ENCODE measurements at regions not wholly inside any gene's neighbourhood (a gene's known extent, or its start where the extent isn't known, plus 50 kb on each side); places are given as distances from the start of the nearest gene placed in this dataset.

- 8 to 95% (median 82%) methylated on average over 2 to 11 of the region's 13 CpGs for WGBS, 10 experiments
- peak in 1 of 8 experiments; percentile 58 for ATAC-seq (replicated peaks in 6 of 8)
- in situ Hi-C loops (cut with MboI; ENCODE audit: low pct_unique_long_range_greater_than_20kb in 2 of 9, low sequenced_read_pairs in 9 of 9, unreplicated experiment in 9 of 9) = loop anchor here in 1 of 9 experiments (25.0 kb wide), 1 partner anchor 238 kb away; no protein-coding TSS in a partner anchor
- Histone ChIP-seq H3K27ac (no peak overlapping the region), H3K4me3 (no peak overlapping the region), H3K4me1 (replicated peaks in 1 of 2) (no peaks in the 10 kb centered on the region)
These were observed 90.1 kb downstream of the ANKRD10 start for GRCh38 chr13:110824702-110825300.

DNA sequence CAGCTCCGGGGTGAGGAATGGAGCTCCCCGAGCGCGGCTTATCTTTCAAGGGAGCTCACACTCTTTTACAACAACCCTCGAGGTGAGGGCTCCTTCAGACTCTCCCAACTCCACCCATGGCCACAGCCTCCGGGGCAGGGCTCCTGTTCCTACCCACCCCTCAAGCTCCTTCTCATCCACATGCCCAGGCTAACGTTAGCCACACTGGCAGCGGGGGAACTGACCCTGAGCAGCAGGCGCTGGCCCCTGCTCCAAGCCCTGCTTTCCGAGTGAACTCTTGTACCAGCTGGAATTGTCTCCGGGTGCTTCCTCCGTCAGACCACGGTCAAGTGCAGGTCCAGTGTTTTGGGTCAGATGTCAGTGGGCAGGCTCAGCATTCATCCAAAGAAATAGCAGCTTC, 89.4 kb downstream of the ANKRD10 start:
- Histone ChIP-seq H3K4me3 (no peak overlapping the region), H3K4me1 (replicated peaks in 1 of 2) (no peaks in the 10 kb centered on the region), H3K27ac (no peak overlapping the region)
- WGBS, 10 experiments = 20 to 89% (median 76%) methylated on average over 1 to 11 of the region's 13 CpGs; no CpG with 5 or more reads in 4 of the 10 experiments
- in situ Hi-C loops (cut with MboI; ENCODE audit: low pct_unique_long_range_greater_than_20kb in 2 of 9, low sequenced_read_pairs in 9 of 9, unreplicated experiment in 9 of 9) = no loop called here
- ATAC-seq (replicated peaks in 6 of 8) = no peak

DNA sequence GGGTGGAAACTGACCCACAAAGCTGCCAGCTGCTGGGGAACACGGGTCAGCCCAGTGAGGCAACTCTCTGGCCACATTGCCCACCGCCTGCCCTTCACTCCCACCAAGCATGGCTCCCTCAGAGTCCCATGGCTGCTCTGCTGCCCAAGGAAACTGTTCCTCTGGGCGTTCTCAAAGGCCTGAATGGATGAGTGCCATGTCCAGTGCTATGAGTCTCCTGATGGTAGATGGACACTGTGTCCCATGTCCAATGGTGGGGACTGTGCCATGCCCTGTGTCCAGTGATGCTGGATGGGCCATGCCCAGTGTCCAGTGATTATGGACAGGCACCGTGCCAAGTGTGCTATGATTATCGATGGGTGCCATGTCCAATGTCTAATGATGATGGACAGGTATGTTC, 88.8 kb downstream of the ANKRD10 start:
- H3K4me1 ChIP-seq (replicated peaks in 1 of 2) = no peaks in the 10 kb centered on the region
- no peak overlapping the region for H3K27ac ChIP-seq
- no peak overlapping the region for H3K4me3 ChIP-seq
- no peak for ATAC-seq (replicated peaks in 6 of 8)
- 8 to 100% (median 80%) methylated on average over 1 to 2 of the region's 5 CpGs; no CpG with 5 or more reads in 5 of the 10 experiments for WGBS, 10 experiments
- in situ Hi-C loops (cut with MboI; ENCODE audit: low pct_unique_long_range_greater_than_20kb in 2 of 9, low sequenced_read_pairs in 9 of 9, unreplicated experiment in 9 of 9) = no loop called here

- H3K4me1 ChIP-seq (replicated peaks in 1 of 2) = no peaks in the 10 kb centered on the region
- in situ Hi-C loops (cut with MboI; ENCODE audit: low pct_unique_long_range_greater_than_20kb in 2 of 9, low sequenced_read_pairs in 9 of 9, unreplicated experiment in 9 of 9) = no loop called here
- no peak overlapping the region for H3K27ac ChIP-seq
- no peak overlapping the region for H3K4me3 ChIP-seq
- 20 to 80% (median 60%) methylated on average over 1 to 2 of the region's 4 CpGs; no CpG with 5 or more reads in 7 of the 10 experiments for WGBS, 10 experiments
- no peak for ATAC-seq (replicated peaks in 6 of 8)
These were observed 87.8 kb downstream of the ANKRD10 start for GRCh38 chr13:110826861-110827672.

Data from motor neuron (in vitro differentiated cells).